ENCODE measurements at regions not wholly inside any gene's neighbourhood (a gene's known extent, or its start where the extent isn't known, plus 50 kb on each side); places are given as distances from the start of the nearest gene placed in this dataset.

GRCh38 chr12:84159260-84159659 lies 753.3 kb downstream of the SLC6A15 start:
- TF ChIP-seq, protein P1, sequence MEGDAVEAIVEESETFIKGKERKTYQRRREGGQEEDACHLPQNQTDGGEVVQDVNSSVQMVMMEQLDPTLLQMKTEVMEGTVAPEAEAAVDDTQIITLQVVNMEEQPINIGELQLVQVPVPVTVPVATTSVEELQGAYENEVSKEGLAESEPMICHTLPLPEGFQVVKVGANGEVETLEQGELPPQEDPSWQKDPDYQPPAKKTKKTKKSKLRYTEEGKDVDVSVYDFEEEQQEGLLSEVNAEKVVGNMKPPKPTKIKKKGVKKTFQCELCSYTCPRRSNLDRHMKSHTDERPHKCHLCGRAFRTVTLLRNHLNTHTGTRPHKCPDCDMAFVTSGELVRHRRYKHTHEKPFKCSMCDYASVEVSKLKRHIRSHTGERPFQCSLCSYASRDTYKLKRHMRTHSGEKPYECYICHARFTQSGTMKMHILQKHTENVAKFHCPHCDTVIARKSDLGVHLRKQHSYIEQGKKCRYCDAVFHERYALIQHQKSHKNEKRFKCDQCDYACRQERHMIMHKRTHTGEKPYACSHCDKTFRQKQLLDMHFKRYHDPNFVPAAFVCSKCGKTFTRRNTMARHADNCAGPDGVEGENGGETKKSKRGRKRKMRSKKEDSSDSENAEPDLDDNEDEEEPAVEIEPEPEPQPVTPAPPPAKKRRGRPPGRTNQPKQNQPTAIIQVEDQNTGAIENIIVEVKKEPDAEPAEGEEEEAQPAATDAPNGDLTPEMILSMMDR (IDR thresholded peaks at IDR 0.05), result no peak
- no peak for TF ChIP-seq EZH2 (IDR thresholded peaks at IDR 0.05)
- no peak for TF ChIP-seq EZH2phosphoT487 (IDR thresholded peaks at IDR 0.05)

Data from neural progenitor cell (in vitro differentiated cells).